ENCODE measurements at regions not wholly inside any gene's neighbourhood (a gene's known extent, or its start where the extent isn't known, plus 50 kb on each side); places are given as distances from the start of the nearest gene placed in this dataset.

DNA sequence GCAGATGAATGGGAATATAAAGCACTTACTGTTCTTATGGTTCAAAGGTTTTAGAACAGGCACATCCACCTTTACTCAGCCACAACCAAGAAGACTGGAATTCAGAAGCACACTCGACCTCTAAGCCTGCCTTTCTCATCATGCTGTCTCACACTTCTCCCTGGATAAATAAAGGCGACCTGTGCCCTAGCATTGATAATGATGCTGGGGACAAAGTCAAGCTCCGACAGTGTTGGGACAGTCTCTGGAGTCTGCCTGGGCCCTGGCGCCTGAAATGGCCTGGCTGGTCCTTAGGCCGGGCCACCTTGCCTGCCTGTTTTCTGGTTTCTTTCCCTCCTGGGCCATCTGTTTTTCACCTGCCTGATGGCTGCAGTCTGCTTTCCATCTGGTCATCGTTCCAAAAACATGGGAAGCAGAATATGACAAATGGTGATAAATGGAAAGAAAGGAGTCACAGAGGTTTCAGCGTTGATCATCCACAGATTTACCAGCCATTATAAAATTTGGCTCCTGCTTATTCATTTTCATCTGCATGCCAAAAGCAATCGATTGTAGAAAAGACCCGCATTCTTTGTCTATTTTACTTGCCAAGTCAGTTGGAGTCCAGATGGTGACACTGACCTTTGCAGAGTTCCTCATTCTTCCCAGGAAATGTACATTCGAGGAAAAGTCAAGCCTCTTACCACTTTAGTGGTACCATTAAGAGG is 91.2 kb upstream of the KCNJ15 start:
- TF ChIP-seq CTCF (IDR thresholded peaks at IDR 0.05) (no peak), POLR2A (IDR thresholded peaks at IDR 0.05) (no peak), EP300 (IDR thresholded peaks at IDR 0.05) (no peak)
